GM12878 (cell line): ENCODE measurements at regions not wholly inside any gene's neighbourhood (a gene's known extent, or its start where the extent isn't known, plus 50 kb on each side); places are given as distances from the start of the nearest gene placed in this dataset.

Experiments
- ATAC-seq: fragments of 200-7000 bp; cut with Tn5 transposase; 3 replicates; pipeline ENCODE4 v1.9.1; 2020; ENCODE audit warnings: mild to moderate bottlenecking, moderate library complexity
- BruUV-seq: library from RNA; stranded (reverse); fragments of 400-500 nt; replicated peaks from 2 replicates; lab custom pipeline; 2021; lab: Mats Ljungman, UMichigan
- CTCF ChIA-PET: fragments of 300-600 bp; sonication (Branson Sonifier 250); formaldehyde crosslinking; extraction: SDS; loops from one replicate; lab custom pipeline; 2021; ENCODE audit warnings: inconsistent platforms; lab: Yijun Ruan, JAX
- POLR2A ChIA-PET: fragments of 350-600 bp; formaldehyde crosslinking; extraction: SDS; loops from one replicate; lab custom pipeline; 2021; ENCODE audit warnings: inconsistent platforms; lab: Charles Lee
- RAD21 ChIA-PET: fragments of 300-600 bp; sonication (Branson Sonifier 250); formaldehyde crosslinking; loops from one replicate; lab custom pipeline; 2023; ENCODE audit warnings: antibody characterized with exemption; ENCODE audit not compliant: unreplicated experiment; lab: Charles Lee
- SMC1A ChIA-PET: fragments of 300-600 bp; sonication (Branson Sonifier 250); formaldehyde crosslinking; loops from one replicate; lab custom pipeline; 2023; ENCODE audit not compliant: unreplicated experiment, uncharacterized antibody; lab: Charles Lee
- DNase-seq: peaks from one replicate; pipeline ENCODE4 v3.0.0-alpha.2; 2011; ENCODE audit warnings: low read depth, low spot score
- FAIRE-seq: peaks from 3 replicates; lab custom pipeline; 2011; peaks lifted over from hg19 to GRCh38; lab: Jason Lieb, UNC
- H2AFZ ChIP-seq: 2 replicates; pipeline ENCODE4 v1.6.0; 2011; ENCODE audit warnings: low read depth, low read length, control low read depth; ENCODE audit not compliant: control insufficient read depth
- H3K27ac ChIP-seq: 2 replicates; pipeline ENCODE4 v1.5.1; 2011; ENCODE audit warnings: control low read depth; ENCODE audit not compliant: control insufficient read depth, insufficient read depth
- H3K27me3 ChIP-seq, 2 experiments: replicated peaks in 1 of 2; 2 replicates each; pipeline versions ENCODE4 v1.6.0 to v1.6.1; 2011; ENCODE audit warnings: low read length in 1 of 2; ENCODE audit not compliant: control insufficient read depth in 2 of 2, insufficient read depth in 2 of 2
- H3K36me3 ChIP-seq, 2 experiments: 2 replicates each; pipeline ENCODE4 v1.5.1; 2011; ENCODE audit warnings: low read length in 1 of 2; ENCODE audit not compliant: control insufficient read depth in 2 of 2, insufficient read depth in 2 of 2
- H3K4me1 ChIP-seq: 2 replicates; pipeline ENCODE4 v1.6.1; 2011; ENCODE audit warnings: mild to moderate bottlenecking, low read length, moderate library complexity, mixed read lengths; ENCODE audit not compliant: control insufficient read depth, insufficient read depth
- H3K4me2 ChIP-seq: 2 replicates; pipeline ENCODE4 v1.6.0; 2011; ENCODE audit warnings: control low read depth; ENCODE audit not compliant: control insufficient read depth, insufficient read depth
- H3K4me3 ChIP-seq: fragments of 200-600 bp; sonication (generic); 2 replicates; pipeline ENCODE4 v1.5.1; 2016
- H3K79me2 ChIP-seq: 2 replicates; pipeline ENCODE4 v1.6.0; 2011; ENCODE audit warnings: low read length; ENCODE audit not compliant: control insufficient read depth, insufficient read depth
- H3K9ac ChIP-seq: 2 replicates; pipeline ENCODE4 v1.8.0; 2011; ENCODE audit warnings: low read length, control low read depth, mixed read lengths; ENCODE audit not compliant: control insufficient read depth, insufficient read depth
- H3K9me3 ChIP-seq: replicated peaks from 3 replicates; pipeline ENCODE4 v1.5.1; 2011; ENCODE audit warnings: mild to moderate bottlenecking, low read length; ENCODE audit not compliant: control insufficient read depth, insufficient read depth
- H4K20me1 ChIP-seq: 2 replicates; pipeline ENCODE4 v1.6.0; 2011; ENCODE audit not compliant: control insufficient read depth, insufficient read depth
- MEF2B ChIP-seq: fragments of 450-650 bp; IDR thresholded peaks from 2 replicates; pipeline ENCODE4 v1.6.1; 2018; ENCODE audit warnings: mild to moderate bottlenecking, moderate library complexity; ENCODE audit not compliant: partially characterized antibody, poor library complexity, severe bottlenecking
- MYC ChIP-seq: IDR thresholded peaks from 2 replicates; pipeline ENCODE4 v1.6.1; 2011; ENCODE audit warnings: mild to moderate bottlenecking, low read length, moderate library complexity, inconsistent platforms; ENCODE audit not compliant: insufficient read depth, insufficient replicate concordance, insufficient read length, severe bottlenecking
- WGBS: methylation state at CpG from one replicate; pipeline ENCODE4 v1.1.6; 2016; ENCODE audit warnings: low lambda C conversion rate; ENCODE audit not compliant: insufficient replicate concordance, insufficient coverage; ENCODE audit errors: missing lambda C conversion rate; 5-methylcytosine and 5-hydroxymethylcytosine counted together
- in situ Hi-C: fragments of 300-500 bp; cut with MboI; formaldehyde crosslinking; loops from 9 replicates; pipeline ENCODE4 v1.14.3; 2018; ENCODE audit warnings: mixed read lengths
- intact Hi-C: fragments of 100-400 bp; cut with micrococcal nuclease; formaldehyde crosslinking; loops from one replicate; pipeline ENCODE4 v1.14.2; 2022; ENCODE audit not compliant: unreplicated experiment
- TF ChIP-seq, protein P1 (sequence below): fragments of 450-650 bp; IDR thresholded peaks from 2 replicates; pipeline ENCODE4 v1.6.1; 2016; ENCODE audit warnings: mild to moderate bottlenecking, moderate library complexity, borderline replicate concordance

DNA sequence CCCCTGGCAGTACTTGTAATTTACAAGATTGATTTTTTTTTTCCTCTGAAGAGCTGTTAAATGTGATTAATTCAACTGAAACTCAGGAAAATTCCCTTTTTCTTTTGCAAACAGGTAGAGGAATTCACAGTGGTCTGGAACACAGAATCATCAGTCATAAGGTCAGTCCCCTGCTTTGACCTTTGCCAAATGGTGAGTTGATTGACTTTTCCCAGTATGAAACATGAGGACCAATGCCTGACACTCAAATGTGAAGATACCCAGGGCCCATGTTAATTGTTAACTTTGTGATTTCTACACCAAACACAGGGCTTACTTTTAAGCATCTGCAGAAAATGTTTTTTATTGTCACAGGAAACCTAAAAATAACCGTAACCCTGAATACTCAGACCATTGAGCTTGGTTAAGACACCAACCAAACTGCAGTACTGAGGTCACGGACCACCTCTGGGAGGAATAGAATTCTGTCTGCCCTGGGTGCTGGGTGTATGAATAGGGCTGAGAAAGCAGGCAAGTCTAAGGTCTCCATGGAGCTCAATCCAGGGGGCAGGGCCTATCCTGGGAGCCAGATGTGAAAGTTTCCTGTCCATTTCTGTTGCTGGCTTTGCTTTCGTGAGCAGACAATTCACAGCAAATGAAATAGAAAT, 192.4 kb downstream of the TMX1 start:
- ChIA-PET SMC1A (no interaction called here), RAD21 (no interaction called here), POLR2A (no interaction called here), CTCF (no interaction called here)
- H3K27me3 ChIP-seq, result no peaks in the 10 kb centered on the region
- no peak overlapping the region for H3K27ac ChIP-seq
- TF ChIP-seq, protein P1, sequence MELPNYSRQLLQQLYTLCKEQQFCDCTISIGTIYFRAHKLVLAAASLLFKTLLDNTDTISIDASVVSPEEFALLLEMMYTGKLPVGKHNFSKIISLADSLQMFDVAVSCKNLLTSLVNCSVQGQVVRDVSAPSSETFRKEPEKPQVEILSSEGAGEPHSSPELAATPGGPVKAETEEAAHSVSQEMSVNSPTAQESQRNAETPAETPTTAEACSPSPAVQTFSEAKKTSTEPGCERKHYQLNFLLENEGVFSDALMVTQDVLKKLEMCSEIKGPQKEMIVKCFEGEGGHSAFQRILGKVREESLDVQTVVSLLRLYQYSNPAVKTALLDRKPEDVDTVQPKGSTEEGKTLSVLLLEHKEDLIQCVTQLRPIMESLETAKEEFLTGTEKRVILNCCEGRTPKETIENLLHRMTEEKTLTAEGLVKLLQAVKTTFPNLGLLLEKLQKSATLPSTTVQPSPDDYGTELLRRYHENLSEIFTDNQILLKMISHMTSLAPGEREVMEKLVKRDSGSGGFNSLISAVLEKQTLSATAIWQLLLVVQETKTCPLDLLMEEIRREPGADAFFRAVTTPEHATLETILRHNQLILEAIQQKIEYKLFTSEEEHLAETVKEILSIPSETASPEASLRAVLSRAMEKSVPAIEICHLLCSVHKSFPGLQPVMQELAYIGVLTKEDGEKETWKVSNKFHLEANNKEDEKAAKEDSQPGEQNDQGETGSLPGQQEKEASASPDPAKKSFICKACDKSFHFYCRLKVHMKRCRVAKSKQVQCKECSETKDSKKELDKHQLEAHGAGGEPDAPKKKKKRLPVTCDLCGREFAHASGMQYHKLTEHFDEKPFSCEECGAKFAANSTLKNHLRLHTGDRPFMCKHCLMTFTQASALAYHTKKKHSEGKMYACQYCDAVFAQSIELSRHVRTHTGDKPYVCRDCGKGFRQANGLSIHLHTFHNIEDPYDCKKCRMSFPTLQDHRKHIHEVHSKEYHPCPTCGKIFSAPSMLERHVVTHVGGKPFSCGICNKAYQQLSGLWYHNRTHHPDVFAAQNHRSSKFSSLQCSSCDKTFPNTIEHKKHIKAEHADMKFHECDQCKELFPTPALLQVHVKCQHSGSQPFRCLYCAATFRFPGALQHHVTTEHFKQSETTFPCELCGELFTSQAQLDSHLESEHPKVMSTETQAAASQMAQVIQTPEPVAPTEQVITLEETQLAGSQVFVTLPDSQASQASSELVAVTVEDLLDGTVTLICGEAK, result 0 out of 2 replicates have a peak, but pooled peaks have one; percentile 23
- TF ChIP-seq MEF2B (peak; percentile 13), MYC (no peak)
- no peak overlapping the region for H3K4me2 ChIP-seq
- ATAC-seq (peak; percentile 67), FAIRE-seq (no peak), DNase-seq (no peak)
- no peak overlapping the region for H3K4me3 ChIP-seq
- no TSS peak for BruUV-seq
- no peaks in the 10 kb centered on the region for H3K4me1 ChIP-seq
- H2AFZ ChIP-seq, result no peak overlapping the region
- H3K9ac ChIP-seq, result no peak overlapping the region
- no peaks in the 10 kb centered on the region for H3K79me2 ChIP-seq
- in situ Hi-C loops, result no loop called here
- intact Hi-C loops, result loop anchor here (5.0 kb wide), 1 partner anchor 120 kb away; no protein-coding TSS in a partner anchor
- H4K20me1 ChIP-seq, result no peaks in the 10 kb centered on the region
- H3K9me3 ChIP-seq, result no peaks in the 10 kb centered on the region
- no peaks in the 10 kb centered on the region for H3K36me3 ChIP-seq
- WGBS, result 67% methylated on average over 3 of the region's 3 CpGs
